WTC11 (cell line): ENCODE measurements at regions not wholly inside any gene's neighbourhood (a gene's known extent, or its start where the extent isn't known, plus 50 kb on each side); places are given as distances from the start of the nearest gene placed in this dataset.

Experiments used
- ATAC-seq: fragments of 200-7000 bp; cut with Tn5 transposase; 2 replicates; pipeline ENCODE4 v1.10.0; 2021; ENCODE audit warnings: mild to moderate bottlenecking, moderate library complexity
- CTCF ChIA-PET: fragments of 300-600 bp; sonication (Branson Sonifier 250); formaldehyde crosslinking; loops from one replicate; lab custom pipeline; 2021; ENCODE audit warnings: antibody characterized with exemption; lab: Charles Lee
- POLR2A ChIA-PET: fragments of 350-600 bp; sonication (Branson Sonifier 250); formaldehyde crosslinking; loops from one replicate; lab custom pipeline; 2021; ENCODE audit warnings: antibody characterized with exemption; lab: Charles Lee
- DNase-seq: peaks from one replicate; pipeline ENCODE4 v3.0.0; 2021; ENCODE audit warnings: low spot score
- H3K27ac Mint-ChIP-seq: 2 replicates; pipeline ENCODE4 v1.8.0; 2021; ENCODE audit warnings: mixed read lengths
- H3K27me3 Mint-ChIP-seq: 2 replicates; pipeline ENCODE4 v1.8.0; 2021; ENCODE audit warnings: low read depth, mild to moderate bottlenecking, moderate library complexity, mixed read lengths
- H3K36me3 Mint-ChIP-seq: 2 replicates; pipeline ENCODE4 v1.8.0; 2021; ENCODE audit warnings: mixed read lengths
- H3K4me1 Mint-ChIP-seq: 2 replicates; pipeline ENCODE4 v1.8.0; 2022; ENCODE audit warnings: mixed read lengths
- H3K4me3 Mint-ChIP-seq: 2 replicates; pipeline ENCODE4 v1.8.0; 2021; ENCODE audit warnings: mild to moderate bottlenecking, moderate library complexity, mixed read lengths
- H3K9me3 Mint-ChIP-seq: 2 replicates; pipeline ENCODE4 v1.8.0; 2021; ENCODE audit warnings: mixed read lengths
- ATF1 ChIP-seq: sonication (generic); formaldehyde crosslinking; IDR thresholded peaks from 2 replicates; pipeline ENCODE4 v1.8.1; 2023; ENCODE audit warnings: mild to moderate bottlenecking, moderate library complexity, missing genetic modification reagents
- ATF3 ChIP-seq: sonication (generic); formaldehyde crosslinking; conservative IDR thresholded peaks from 2 replicates; pipeline ENCODE4 v1.8.1; 2022; ENCODE audit warnings: mild to moderate bottlenecking, missing genetic modification reagents
- CREM ChIP-seq: sonication (generic); formaldehyde crosslinking; IDR thresholded peaks from 2 replicates; pipeline ENCODE4 v1.8.1; 2022; ENCODE audit warnings: mild to moderate bottlenecking, missing genetic modification reagents, moderate library complexity
- JUN ChIP-seq: sonication (generic); formaldehyde crosslinking; IDR thresholded peaks from 2 replicates; pipeline ENCODE4 v1.8.0; 2023; ENCODE audit warnings: mild to moderate bottlenecking, missing genetic modification reagents
- KAT7 ChIP-seq: sonication (generic); formaldehyde crosslinking; IDR thresholded peaks from 2 replicates; pipeline ENCODE4 v1.8.1; 2023; ENCODE audit warnings: missing genetic modification reagents, mild to moderate bottlenecking, borderline replicate concordance
- NR1H2 ChIP-seq: sonication (generic); formaldehyde crosslinking; IDR thresholded peaks from 2 replicates; pipeline ENCODE4 v1.9.0; 2021; ENCODE audit warnings: mild to moderate bottlenecking, moderate library complexity, missing genetic modification reagents
- PRDM15 ChIP-seq: sonication (generic); formaldehyde crosslinking; IDR thresholded peaks from 2 replicates; pipeline ENCODE4 v1.8.0; 2022; ENCODE audit warnings: missing genetic modification reagents
- TCF7 ChIP-seq: sonication (generic); formaldehyde crosslinking; IDR thresholded peaks from 2 replicates; pipeline ENCODE4 v1.8.0; 2022; ENCODE audit warnings: mild to moderate bottlenecking, low read depth, missing genetic modification reagents, moderate library complexity
- USF1 ChIP-seq: sonication (generic); formaldehyde crosslinking; IDR thresholded peaks from 2 replicates; pipeline ENCODE4 v1.8.0; 2022; ENCODE audit warnings: mild to moderate bottlenecking, missing genetic modification reagents
- USF2 ChIP-seq: sonication (generic); formaldehyde crosslinking; IDR thresholded peaks from 2 replicates; pipeline ENCODE4 v1.8.1; 2023; ENCODE audit warnings: mild to moderate bottlenecking, missing genetic modification reagents, moderate library complexity
- ZNF263 ChIP-seq: sonication (generic); formaldehyde crosslinking; IDR thresholded peaks from 2 replicates; pipeline ENCODE4 v1.8.1; 2022; ENCODE audit warnings: low read depth, mild to moderate bottlenecking, moderate library complexity, missing genetic modification reagents
- ZNF281 ChIP-seq: sonication (generic); formaldehyde crosslinking; IDR thresholded peaks from 2 replicates; pipeline ENCODE4 v1.8.0; 2023; ENCODE audit warnings: mild to moderate bottlenecking, missing genetic modification reagents

GRCh38 chr1:4375812-4376211 lies 278.6 kb upstream of the AJAP1 start:
- no peak for DNase-seq
- TF ChIP-seq ATF1 (CRISPR knock-in tag) (no peak), ATF3 (CRISPR knock-in tag) (no peak), KAT7 (CRISPR knock-in tag) (no peak), USF2 (CRISPR knock-in tag) (no peak), ZNF263 (CRISPR knock-in tag) (no peak), NR1H2 (CRISPR knock-in tag) (no peak), ZNF281 (CRISPR knock-in tag) (no peak), CREM (CRISPR knock-in tag) (no peak), JUN (no peak)
- H3K9me3 Mint-ChIP-seq: peaks cover 91% of the 10 kb centered on the region
- POLR2A ChIA-PET: no interaction called here
- no peak overlapping the region for H3K27ac Mint-ChIP-seq
- peaks cover 86% of the 10 kb centered on the region for H3K36me3 Mint-ChIP-seq
- H3K27me3 Mint-ChIP-seq: peaks cover 15% of the 10 kb centered on the region
- ATAC-seq: no peak
- H3K4me1 Mint-ChIP-seq: no peaks in the 10 kb centered on the region
- no peak overlapping the region for H3K4me3 Mint-ChIP-seq
- CTCF ChIA-PET: no interaction called here

- no peak overlapping the region for H3K4me3 Mint-ChIP-seq
- DNase-seq: no peak
- no peak overlapping the region for H3K27ac Mint-ChIP-seq
- CTCF ChIA-PET: no interaction called here
- H3K36me3 Mint-ChIP-seq: peaks cover 86% of the 10 kb centered on the region
- POLR2A ChIA-PET: no interaction called here
- H3K27me3 Mint-ChIP-seq: peaks cover 9% of the 10 kb centered on the region
- peaks cover 94% of the 10 kb centered on the region for H3K9me3 Mint-ChIP-seq
- no peaks in the 10 kb centered on the region for H3K4me1 Mint-ChIP-seq
- TF ChIP-seq PRDM15 (CRISPR knock-in tag): no peak
- TF ChIP-seq USF1 (CRISPR knock-in tag): no peak
- TF ChIP-seq TCF7: no peak
- no peak for TF ChIP-seq ZNF281 (CRISPR knock-in tag)
- TF ChIP-seq, all 79 proteins: peak for 0
- ATAC-seq: no peak
These were observed 274.8 kb upstream of the AJAP1 start for GRCh38 chr1:4379451-4380175.
